HCT116 (cell line): ENCODE measurements at regions not wholly inside any gene's neighbourhood (a gene's known extent, or its start where the extent isn't known, plus 50 kb on each side); places are given as distances from the start of the nearest gene placed in this dataset.

Source experiments
- ATAC-seq: fragments of 200-7000 bp; cut with Tn5 transposase; 2 replicates; pipeline ENCODE4 v1.9.1; 2020; ENCODE audit warnings: mild to moderate bottlenecking, moderate library complexity
- BruUV-seq: library from RNA; stranded (reverse); fragments of 400-500 nt; replicated peaks from 2 replicates; lab custom pipeline; 2021; lab: Mats Ljungman, UMichigan
- CTCF ChIA-PET: fragments of 300-600 bp; sonication (Branson Sonifier 250); formaldehyde crosslinking; loops from one replicate; lab custom pipeline; 2021; ENCODE audit warnings: antibody characterized with exemption; lab: Charles Lee
- POLR2A ChIA-PET: fragments of 300-600, 350-600 bp; sonication (Branson Sonifier 250); formaldehyde crosslinking; loops from one replicate; lab custom pipeline; 2021; ENCODE audit warnings: antibody characterized with exemption; lab: Charles Lee
- RAD21 ChIA-PET, 2 experiments: fragments of 300-600 bp; sonication (Branson Sonifier 250); formaldehyde crosslinking; loops; one replicate each; lab custom pipeline; 2023; ENCODE audit warnings: low total read pairs in 2 of 2; ENCODE audit not compliant: uncharacterized antibody in 2 of 2, unreplicated experiment in 2 of 2, low non-redundant PET in 1 of 2; lab: Charles Lee
- DNase-seq: peaks from one replicate; pipeline ENCODE4 v3.0.0-alpha.2; 2010; ENCODE audit warnings: low read depth, low spot score
- H2AFZ ChIP-seq: fragments of 200-600 bp; shearing (Covaris generic), sonication (generic); 2 replicates; pipeline ENCODE4 v1.6.1; 2017; ENCODE audit warnings: low read depth, mixed run types, mixed read lengths, antibody characterized with exemption, low read length; ENCODE audit not compliant: poor library complexity, severe bottlenecking
- H3K27ac ChIP-seq: 2 replicates; pipeline ENCODE4 v1.5.1; 2012; ENCODE audit warnings: low read depth, low read length
- H3K27me3 ChIP-seq: fragments of 200-600 bp; sonication (generic); 2 replicates; pipeline ENCODE4 v1.6.1; 2016; ENCODE audit warnings: mixed run types, low read length, mixed read lengths; ENCODE audit not compliant: insufficient read depth
- H3K36me3 ChIP-seq, 2 experiments: fragments of 200-500 bp in 1 of 2; fragments of 200-600 bp in 1 of 2; sonication (Bioruptor generic) in 1 of 2; sonication (generic) in 1 of 2; 2 replicates each; pipeline versions ENCODE4 v1.5.1 to v1.6.1; 2014 to 2016; ENCODE audit warnings: low read length in 2 of 2, inconsistent platforms in 1 of 2, mixed read lengths in 1 of 2, mixed run types in 1 of 2; ENCODE audit not compliant: insufficient read depth in 2 of 2, control insufficient read depth in 1 of 2
- H3K4me1 ChIP-seq, 2 experiments: fragments of 200-600 bp in 1 of 2; sonication (generic) in 1 of 2; 2 replicates each; pipeline versions ENCODE4 v1.5.1 to v1.6.1; 2012 to 2017; ENCODE audit warnings: low read length in 2 of 2, inconsistent platforms in 1 of 2, mild to moderate bottlenecking in 1 of 2, mixed read lengths in 1 of 2, mixed run types in 1 of 2, moderate library complexity in 1 of 2; ENCODE audit not compliant: insufficient read depth in 2 of 2, control insufficient read depth in 1 of 2
- H3K4me2 ChIP-seq: fragments of 200-600 bp; sonication (generic); 2 replicates; pipeline ENCODE4 v1.6.1; 2017; ENCODE audit warnings: mixed run types, low read length, mixed read lengths
- H3K4me3 ChIP-seq, 2 experiments: fragments of 200-600 bp in 1 of 2; sonication (generic) in 1 of 2; replicated peaks in 1 of 2; 2 replicates each; pipeline ENCODE4 v1.5.1; 2011 to 2016; ENCODE audit warnings: low read length in 2 of 2, control low read depth in 1 of 2, low read depth in 1 of 2, mild to moderate bottlenecking in 1 of 2, mixed read lengths in 1 of 2, mixed run types in 1 of 2
- H3K79me2 ChIP-seq: fragments of 200-600 bp; sonication (generic); 2 replicates; pipeline ENCODE4 v1.6.1; 2017; ENCODE audit warnings: mild to moderate bottlenecking, mixed run types, low read length, moderate library complexity, mixed read lengths; ENCODE audit not compliant: insufficient read depth
- H3K9ac ChIP-seq: fragments of 200-600 bp; sonication (generic); 2 replicates; pipeline ENCODE4 v1.6.1; 2016; ENCODE audit warnings: low read length, mixed read lengths
- H3K9me2 ChIP-seq: fragments of 200-600 bp; sonication (generic), shearing (Covaris generic); 2 replicates; pipeline ENCODE4 v1.6.1; 2017; ENCODE audit warnings: mixed run types, mild to moderate bottlenecking, moderate library complexity; ENCODE audit not compliant: insufficient read depth
- H3K9me3 ChIP-seq, 2 experiments: fragments of 200-500 bp in 1 of 2; fragments of 200-600 bp in 1 of 2; sonication (Bioruptor generic) in 1 of 2; sonication (generic) in 1 of 2; 2 replicates each; pipeline ENCODE4 v1.6.1; 2014 to 2017; ENCODE audit warnings: low read length in 2 of 2, mixed read lengths in 2 of 2, inconsistent platforms in 1 of 2, low read depth in 1 of 2, mild to moderate bottlenecking in 1 of 2, mixed run types in 1 of 2, moderate library complexity in 1 of 2; ENCODE audit not compliant: control insufficient read depth in 1 of 2, insufficient read depth in 1 of 2
- H4K20me1 ChIP-seq: fragments of 200-600 bp; sonication (generic), shearing (Covaris generic); 2 replicates; pipeline ENCODE4 v1.6.1; 2017; ENCODE audit warnings: mixed run types, mild to moderate bottlenecking, moderate library complexity; ENCODE audit not compliant: insufficient read depth
- EZH2phosphoT487 ChIP-seq: fragments of 200-600 bp; IDR thresholded peaks from 2 replicates; pipeline ENCODE4 v1.6.1; 2018; ENCODE audit warnings: antibody characterized with exemption, borderline replicate concordance
- FOSL1 ChIP-seq: IDR thresholded peaks from 2 replicates; pipeline ENCODE4 v1.6.1; 2012; ENCODE audit warnings: low read depth
- POLR2A ChIP-seq: IDR thresholded peaks from 2 replicates; pipeline ENCODE4 v1.7.0; 2011; ENCODE audit warnings: borderline replicate concordance; ENCODE audit not compliant: insufficient read depth, insufficient read length; ENCODE audit errors: extremely low read depth
- SIN3A ChIP-seq: IDR thresholded peaks from 2 replicates; pipeline ENCODE4 v1.6.1; 2012; ENCODE audit warnings: low read depth
- SP1 ChIP-seq: IDR thresholded peaks from 2 replicates; pipeline ENCODE4 v1.6.1; 2012; ENCODE audit warnings: low read depth
- TCF7L2 ChIP-seq: IDR thresholded peaks from 2 replicates; pipeline ENCODE4 v1.7.0; 2011; ENCODE audit warnings: borderline replicate concordance, inconsistent platforms; ENCODE audit not compliant: insufficient read depth, insufficient read length; ENCODE audit errors: extremely low read depth
- ZBTB33 ChIP-seq: IDR thresholded peaks from 2 replicates; pipeline ENCODE4 v1.6.1; 2011; ENCODE audit warnings: mild to moderate bottlenecking, low read length, moderate library complexity; ENCODE audit not compliant: insufficient replicate concordance; ENCODE audit errors: extremely low read depth
- ZNF274 ChIP-seq: fragments of 200-500 bp; sonication (Bioruptor generic); IDR thresholded peaks from 2 replicates; pipeline ENCODE4 v1.6.1; 2014; ENCODE audit warnings: mild to moderate bottlenecking, low read depth, low read length, inconsistent platforms
- intact Hi-C: fragments of 100-400 bp; cut with micrococcal nuclease; formaldehyde crosslinking; loops from 2 replicates; pipeline ENCODE4 v1.10.0; 2022
- TF ChIP-seq, protein P1 (sequence below): IDR thresholded peaks from 2 replicates; pipeline ENCODE4 v1.6.1; 2012; ENCODE audit warnings: low read depth

DNA sequence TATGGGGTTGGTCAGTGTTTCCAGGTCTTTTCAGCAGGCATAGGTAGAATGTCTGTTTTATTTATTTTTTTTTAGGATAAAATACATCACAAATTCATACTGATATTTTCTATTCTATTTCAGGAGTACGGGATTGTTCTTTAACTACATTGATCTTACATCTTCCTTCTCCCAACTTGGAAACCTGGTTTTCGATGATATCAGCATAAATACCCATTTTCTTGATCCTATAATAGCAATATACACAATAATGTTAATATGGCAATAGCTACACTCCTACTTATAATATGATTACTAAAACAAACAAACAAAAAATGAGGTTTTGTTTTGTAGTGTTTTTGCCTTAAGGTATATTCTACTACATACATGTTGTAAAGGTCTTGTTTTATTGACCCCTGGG is 962.4 kb upstream of the GOT2 start:
- H3K4me1 ChIP-seq: no peaks in the 10 kb centered on the region
- no peaks in the 10 kb centered on the region for H3K36me3 ChIP-seq
- H3K4me2 ChIP-seq: no peak overlapping the region
- POLR2A ChIA-PET: no interaction called here
- H3K9me2 ChIP-seq: no peaks in the 10 kb centered on the region
- RAD21 ChIA-PET: no interaction called here
- no peaks in the 10 kb centered on the region for H4K20me1 ChIP-seq
- no peak overlapping the region for H3K9ac ChIP-seq
- H3K4me3 ChIP-seq: no peak overlapping the region
- H3K27ac ChIP-seq: no peak overlapping the region
- no peak for TF ChIP-seq SIN3A
- no peak for TF ChIP-seq EZH2phosphoT487
- no peak for TF ChIP-seq POLR2A
- TF ChIP-seq SP1: no peak
- no peak for TF ChIP-seq ZBTB33
- TF ChIP-seq TCF7L2: no peak
- no peak for TF ChIP-seq ZNF274
- TF ChIP-seq FOSL1: no peak
- TF ChIP-seq, protein P1, sequence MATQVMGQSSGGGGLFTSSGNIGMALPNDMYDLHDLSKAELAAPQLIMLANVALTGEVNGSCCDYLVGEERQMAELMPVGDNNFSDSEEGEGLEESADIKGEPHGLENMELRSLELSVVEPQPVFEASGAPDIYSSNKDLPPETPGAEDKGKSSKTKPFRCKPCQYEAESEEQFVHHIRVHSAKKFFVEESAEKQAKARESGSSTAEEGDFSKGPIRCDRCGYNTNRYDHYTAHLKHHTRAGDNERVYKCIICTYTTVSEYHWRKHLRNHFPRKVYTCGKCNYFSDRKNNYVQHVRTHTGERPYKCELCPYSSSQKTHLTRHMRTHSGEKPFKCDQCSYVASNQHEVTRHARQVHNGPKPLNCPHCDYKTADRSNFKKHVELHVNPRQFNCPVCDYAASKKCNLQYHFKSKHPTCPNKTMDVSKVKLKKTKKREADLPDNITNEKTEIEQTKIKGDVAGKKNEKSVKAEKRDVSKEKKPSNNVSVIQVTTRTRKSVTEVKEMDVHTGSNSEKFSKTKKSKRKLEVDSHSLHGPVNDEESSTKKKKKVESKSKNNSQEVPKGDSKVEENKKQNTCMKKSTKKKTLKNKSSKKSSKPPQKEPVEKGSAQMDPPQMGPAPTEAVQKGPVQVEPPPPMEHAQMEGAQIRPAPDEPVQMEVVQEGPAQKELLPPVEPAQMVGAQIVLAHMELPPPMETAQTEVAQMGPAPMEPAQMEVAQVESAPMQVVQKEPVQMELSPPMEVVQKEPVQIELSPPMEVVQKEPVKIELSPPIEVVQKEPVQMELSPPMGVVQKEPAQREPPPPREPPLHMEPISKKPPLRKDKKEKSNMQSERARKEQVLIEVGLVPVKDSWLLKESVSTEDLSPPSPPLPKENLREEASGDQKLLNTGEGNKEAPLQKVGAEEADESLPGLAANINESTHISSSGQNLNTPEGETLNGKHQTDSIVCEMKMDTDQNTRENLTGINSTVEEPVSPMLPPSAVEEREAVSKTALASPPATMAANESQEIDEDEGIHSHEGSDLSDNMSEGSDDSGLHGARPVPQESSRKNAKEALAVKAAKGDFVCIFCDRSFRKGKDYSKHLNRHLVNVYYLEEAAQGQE: no peak
- TF ChIP-seq, all 23 proteins: peak for 0
- H3K9me3 ChIP-seq: peaks cover 8 to 9% of the 10 kb centered on the region in 2 experiments; a peak in 2 of 4 replicates
- no peak for ATAC-seq
- DNase-seq: no peak
- BruUV-seq: no TSS peak
- H3K27me3 ChIP-seq: no peaks in the 10 kb centered on the region
- H2AFZ ChIP-seq: no peak overlapping the region
- intact Hi-C loops: no loop called here
- CTCF ChIA-PET: no interaction called here
- no peaks in the 10 kb centered on the region for H3K79me2 ChIP-seq
